HG03045 (cell line): ENCODE measurements at regions not wholly inside any gene's neighbourhood (a gene's known extent, or its start where the extent isn't known, plus 50 kb on each side); places are given as distances from the start of the nearest gene placed in this dataset.
"Not testable (repeated sequence)": the region's sequence is repeated elsewhere in the genome, so short reads cannot be mapped to it uniquely, and the experiment has no call there.

ENCODE experiments used
- ATAC-seq: cut with Tn5 transposase; IDR thresholded peaks from one replicate; pipeline ENCODE4 v1.9.1; 2021; ENCODE audit warnings: mild to moderate bottlenecking, moderate library complexity; ENCODE audit not compliant: unreplicated experiment

DNA sequence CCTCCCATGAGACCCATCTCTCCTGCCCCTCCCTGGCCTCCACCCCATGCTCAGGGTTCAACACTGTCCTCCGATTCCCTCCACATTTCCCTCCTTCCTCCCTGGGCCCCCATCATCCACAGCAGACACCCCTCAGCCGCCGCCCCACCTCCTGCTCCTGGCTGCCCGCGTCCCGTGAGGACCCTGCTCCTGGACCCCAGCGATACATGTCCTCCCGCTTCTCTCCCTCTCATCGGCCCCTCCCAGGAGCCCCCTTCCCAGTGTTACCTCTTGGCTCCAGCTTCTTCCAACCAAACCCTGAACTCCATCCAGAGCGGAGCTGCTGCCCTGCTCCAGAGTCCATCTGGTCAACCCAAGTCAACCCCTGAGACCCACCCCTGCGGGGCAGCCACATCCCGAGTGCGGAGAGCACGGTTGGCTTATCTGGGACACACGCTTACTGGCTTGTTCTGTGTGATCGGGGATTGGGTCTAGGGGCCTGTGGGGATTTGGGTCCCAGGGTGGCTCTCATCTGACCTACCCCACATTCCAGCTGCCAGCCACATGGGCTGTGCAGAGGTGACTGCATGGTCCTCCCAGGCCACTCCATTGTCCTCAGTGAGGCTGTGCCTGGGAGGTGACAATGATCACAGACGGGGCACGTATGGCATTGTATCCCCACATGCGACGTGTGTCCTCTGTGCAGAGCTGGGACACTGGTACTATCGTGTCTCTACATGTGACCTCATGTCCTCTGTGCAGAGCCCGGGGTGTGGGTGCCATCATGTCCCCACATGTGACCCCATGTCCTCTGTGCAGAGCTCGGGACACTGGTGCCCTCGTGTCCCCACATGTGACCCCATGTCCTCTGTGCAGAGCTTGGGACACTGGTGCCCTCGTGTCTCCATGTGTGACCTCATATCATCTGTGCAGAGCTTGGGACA lies 333.6 kb downstream of the ADGRD1 start:
- ATAC-seq, result no peak

DNA sequence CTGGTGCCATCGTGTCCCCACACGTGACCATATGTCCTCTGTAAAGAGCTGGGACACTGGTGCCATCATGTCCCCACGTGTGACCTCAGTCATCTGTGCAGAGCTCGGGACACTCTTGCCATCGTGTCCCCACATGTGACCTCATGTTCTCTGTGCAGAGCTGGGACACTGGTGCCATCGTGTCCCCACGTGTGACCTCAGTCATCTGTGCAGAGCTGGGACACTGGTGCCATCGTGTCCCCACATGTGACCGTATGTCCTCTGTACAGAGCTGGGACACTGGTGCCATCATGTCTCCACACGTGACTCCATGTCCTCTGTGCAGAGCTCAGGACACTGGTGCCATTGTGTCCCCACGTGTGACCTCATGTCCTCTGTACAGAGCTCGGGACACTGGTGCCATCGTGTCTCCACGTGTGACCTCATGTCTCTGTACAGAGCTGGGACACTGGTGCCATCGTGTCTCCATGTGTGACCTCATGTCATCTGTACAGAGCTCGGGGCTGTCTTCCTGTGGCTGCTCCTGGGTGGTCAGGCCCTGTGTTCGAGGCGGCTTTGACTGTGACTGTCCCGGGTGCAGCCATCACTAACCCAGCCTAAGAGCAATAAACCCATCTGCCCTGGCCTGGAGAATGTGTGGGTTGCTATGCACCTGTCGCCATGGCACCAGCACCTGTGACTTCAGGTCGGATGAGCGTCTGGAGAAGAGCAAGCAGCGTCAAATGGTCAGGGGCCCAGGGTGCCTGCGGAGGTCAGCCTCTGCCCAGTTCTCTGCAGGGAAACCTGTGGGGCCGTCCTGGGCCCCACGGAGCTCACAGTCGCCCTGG lies 334.4 kb downstream of the ADGRD1 start:
- ATAC-seq, result no peak

DNA sequence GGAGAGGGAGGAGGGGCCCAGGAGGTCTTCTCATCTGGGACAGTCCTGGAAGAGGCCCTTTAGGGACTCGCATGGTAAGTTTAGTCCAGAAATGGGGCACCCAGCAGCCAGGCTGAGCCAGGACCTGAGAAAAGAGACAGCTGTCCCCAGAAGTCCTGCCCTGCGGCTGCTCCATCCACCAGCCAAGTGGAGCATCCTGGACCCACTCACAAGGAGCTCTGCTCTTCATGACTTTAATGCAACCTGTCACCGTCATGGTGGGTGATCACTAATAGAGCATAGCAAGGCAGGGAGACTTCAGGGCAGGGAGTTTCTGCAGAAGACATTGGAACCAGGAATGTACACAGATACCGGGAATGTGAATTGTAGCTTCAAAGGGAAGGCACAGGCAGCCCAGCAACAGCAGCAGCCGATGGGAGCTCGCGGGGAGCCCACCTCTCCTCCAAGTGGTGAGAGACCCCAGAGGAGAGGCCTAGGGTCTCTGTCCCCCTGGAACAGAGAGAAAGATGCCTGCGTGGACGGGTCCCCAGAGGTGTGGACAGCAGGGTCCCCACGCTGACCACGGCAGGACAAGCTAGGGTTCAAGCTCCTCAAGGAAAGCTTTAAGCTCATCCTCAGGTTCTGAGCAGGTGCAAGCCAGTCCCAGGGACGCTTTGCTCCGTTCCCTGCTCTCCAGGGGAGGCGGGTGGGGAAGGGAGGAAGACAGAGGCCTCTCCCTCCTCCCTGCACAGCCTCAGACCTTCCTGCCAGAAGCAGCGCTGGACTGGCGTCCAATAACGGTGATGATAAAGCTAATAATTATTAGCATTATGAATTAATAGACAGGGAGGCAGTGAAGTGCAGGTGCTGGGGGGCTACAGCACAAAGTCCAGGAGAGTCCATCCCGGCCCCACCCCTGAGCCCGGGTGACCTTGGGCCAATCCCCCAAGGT lies 335.3 kb downstream of the ADGRD1 start:
- ATAC-seq, result not testable (repeated sequence)

- ATAC-seq, result not testable (repeated sequence)
Observed at GRCh38 chr12:131289807-131290206, 336.1 kb downstream of the ADGRD1 start.

DNA sequence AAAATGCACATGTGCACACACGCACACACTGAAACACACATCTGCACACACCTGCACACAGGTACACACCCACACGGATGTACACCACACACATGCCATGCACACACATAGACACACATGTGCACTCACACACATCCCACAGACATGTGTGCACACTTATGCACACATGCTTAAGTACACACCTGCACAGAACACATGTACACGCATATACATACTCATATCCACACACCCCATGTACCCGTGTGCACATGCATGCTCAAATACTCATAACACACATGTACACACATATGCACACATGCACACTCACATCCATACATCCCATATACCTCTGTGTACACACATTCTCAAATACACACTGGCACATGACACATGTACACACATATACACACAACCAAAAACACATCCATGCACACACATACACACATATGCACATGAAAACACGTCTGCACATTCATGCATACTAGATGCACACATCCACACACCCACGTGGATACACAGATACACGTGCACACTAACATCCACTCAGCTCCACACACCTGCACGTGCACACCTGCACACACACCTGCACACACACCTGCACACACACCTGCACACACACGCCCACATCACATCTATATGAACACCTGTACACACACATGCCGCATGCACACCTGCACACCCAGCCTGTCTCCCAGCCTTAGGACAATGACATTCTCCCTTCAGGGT lies 336.7 kb downstream of the ADGRD1 start:
- no peak for ATAC-seq

- ATAC-seq, result not testable (repeated sequence)
Observed at GRCh38 chr12:131293071-131294015, 339.6 kb downstream of the ADGRD1 start.

GRCh38 chr12:131294716-131295115 lies 341.0 kb downstream of the ADGRD1 start:
- not testable (repeated sequence) for ATAC-seq

- ATAC-seq, result not testable (repeated sequence)
Observed at GRCh38 chr12:131295117-131295516, 341.4 kb downstream of the ADGRD1 start.

- ATAC-seq, result not testable (repeated sequence)
Observed at GRCh38 chr12:131295559-131295958, 341.9 kb downstream of the ADGRD1 start.

DNA sequence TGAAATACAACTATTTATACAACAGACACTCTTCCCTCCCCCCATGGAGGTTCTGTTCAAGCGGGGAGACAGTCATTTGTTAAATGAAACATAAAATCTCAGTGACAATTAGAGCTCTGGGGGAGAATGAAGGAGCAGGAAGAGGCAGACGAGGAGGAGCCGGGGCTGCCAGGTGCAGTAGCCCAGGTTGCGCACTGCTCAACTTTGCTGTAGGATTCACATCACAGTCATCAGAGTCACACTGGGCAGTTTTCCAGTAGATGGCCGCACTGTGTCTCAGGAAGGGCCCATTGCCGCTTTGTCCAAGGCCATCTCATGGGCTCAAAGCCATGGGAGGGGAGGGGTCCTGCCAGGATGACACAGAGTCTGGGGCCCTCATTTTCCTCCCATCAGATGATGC lies 342.4 kb downstream of the ADGRD1 start:
- not testable (repeated sequence) for ATAC-seq

GRCh38 chr12:131296651-131297050 lies 342.9 kb downstream of the ADGRD1 start:
- ATAC-seq, result not testable (repeated sequence)

DNA sequence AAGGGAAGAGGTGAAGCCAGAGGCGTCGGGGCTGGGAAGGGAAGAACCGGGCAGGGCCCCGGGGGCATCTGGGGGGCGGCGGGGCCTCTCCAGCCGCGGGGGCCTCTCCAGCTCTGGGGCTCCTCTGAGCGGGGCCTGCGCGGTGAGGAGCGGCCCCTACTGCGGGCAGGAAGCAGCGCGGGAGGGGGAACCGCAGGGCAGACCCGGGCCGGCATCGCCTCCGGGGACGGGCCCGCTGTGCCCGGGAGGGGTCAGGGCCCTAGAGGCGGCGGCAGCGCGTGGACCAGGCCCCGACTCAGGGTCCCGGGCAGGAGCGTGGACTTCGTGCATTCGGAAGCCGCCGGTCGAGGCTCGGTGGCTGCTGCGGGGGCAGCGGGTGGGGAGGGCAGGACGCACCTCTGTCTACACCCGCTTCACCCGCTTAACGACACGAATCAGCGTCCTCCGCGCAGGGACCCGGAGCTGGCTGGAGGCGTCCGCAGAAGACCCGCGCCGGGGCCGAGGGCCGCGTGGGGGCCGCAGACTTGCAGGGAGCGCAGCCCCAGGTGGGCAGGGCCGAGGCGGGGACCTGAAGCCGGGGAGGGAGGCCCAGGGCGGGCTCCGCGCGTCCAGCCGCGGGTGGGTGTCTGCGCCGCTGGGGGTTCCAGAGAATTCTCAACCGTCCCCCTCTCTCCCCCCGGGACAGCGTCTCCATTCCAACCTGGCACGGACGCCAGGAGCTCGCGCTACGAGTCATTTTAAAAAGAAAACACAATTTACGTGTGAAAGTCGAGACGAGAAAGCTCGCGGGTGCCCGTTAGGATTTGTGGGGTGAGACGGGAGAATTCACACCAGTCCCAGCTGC lies 345.0 kb downstream of the ADGRD1 start:
- ATAC-seq, result not testable (repeated sequence)

GRCh38 chr12:131299370-131299701 lies 345.6 kb downstream of the ADGRD1 start:
- ATAC-seq, result not testable (repeated sequence)

DNA sequence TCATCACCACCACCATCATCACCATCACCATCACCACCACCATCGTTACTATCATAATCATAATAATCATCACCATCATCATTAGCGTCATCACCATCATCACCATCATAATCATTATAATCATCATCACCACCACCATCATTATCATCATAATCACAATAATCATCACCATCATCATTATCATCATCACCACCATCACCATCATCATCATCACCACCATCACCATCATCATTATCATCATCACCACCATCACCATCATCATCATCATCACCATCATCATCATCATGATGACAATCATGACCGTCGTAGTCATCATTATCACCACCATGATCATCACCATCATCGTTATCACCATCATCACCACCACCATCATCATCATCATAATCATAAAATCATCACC lies 349.9 kb downstream of the ADGRD1 start:
- ATAC-seq, result not testable (repeated sequence)

DNA sequence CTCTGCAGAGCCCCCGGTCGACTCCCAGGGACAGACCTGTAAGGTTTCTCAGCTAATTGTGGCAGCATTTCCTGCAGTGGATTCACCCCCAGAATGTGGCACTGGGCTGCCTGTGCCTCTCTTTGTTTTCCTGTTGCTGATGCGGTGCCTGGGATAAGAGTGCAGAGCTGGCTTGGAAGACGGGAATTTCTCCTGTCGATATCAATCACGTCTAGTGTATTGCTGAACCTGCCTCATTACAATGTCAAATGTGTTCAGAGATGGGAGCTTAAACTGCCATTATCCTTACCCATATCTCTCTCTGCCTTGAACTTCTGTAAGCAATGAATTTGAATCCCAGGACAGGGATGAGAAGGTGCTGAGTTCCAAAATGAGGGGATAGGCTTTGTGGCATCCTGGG lies 350.9 kb downstream of the ADGRD1 start:
- ATAC-seq, result not testable (repeated sequence)

DNA sequence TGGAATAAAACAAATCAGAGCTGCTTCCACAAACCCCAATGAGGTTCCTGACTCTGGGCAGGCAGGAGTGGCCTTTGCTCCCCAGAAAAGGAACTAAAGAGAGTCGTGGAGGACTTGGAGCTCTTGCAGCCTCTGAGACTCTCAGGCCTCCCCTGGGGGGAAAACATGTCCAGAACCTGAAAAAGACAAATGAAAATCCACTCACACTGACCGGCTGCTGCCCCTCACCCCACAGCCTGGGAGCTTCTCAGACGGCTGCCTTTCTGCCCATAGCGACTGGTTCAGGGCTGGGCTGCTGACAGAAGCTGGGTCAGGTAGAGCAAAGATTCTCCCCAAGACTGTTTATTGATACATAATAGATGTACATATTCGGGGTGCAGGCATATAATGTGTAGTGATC lies 356.0 kb downstream of the ADGRD1 start:
- no peak for ATAC-seq

GRCh38 chr12:131310227-131310969 lies 356.7 kb downstream of the ADGRD1 start:
- not testable (repeated sequence) for ATAC-seq
